Left ventricle myocardium inferior (tissue), 1 donor: ENCODE measurements at regions not wholly inside any gene's neighbourhood (a gene's known extent, or its start where the extent isn't known, plus 50 kb on each side); places are given as distances from the start of the nearest gene placed in this dataset.

Experiments
- DNase-seq: peaks from one replicate; pipeline ENCODE4 v3.0.0-alpha.2; 2020
- H3K27ac ChIP-seq: fragments of 200-600 bp; replicated peaks from 2 replicates; pipeline ENCODE4 v1.8.0; 2021
- H3K27me3 ChIP-seq: fragments of 200-600 bp; 2 replicates; pipeline ENCODE4 v1.8.0; 2021; ENCODE audit warnings: low read depth
- H3K36me3 ChIP-seq: fragments of 200-600 bp; 2 replicates; pipeline ENCODE4 v1.8.0; 2021
- H3K4me1 ChIP-seq: fragments of 200-600 bp; 2 replicates; pipeline ENCODE4 v1.8.0; 2021
- H3K4me3 ChIP-seq: fragments of 200-600 bp; 2 replicates; pipeline ENCODE4 v1.8.0; 2021; ENCODE audit warnings: mild to moderate bottlenecking, moderate library complexity
- H3K9me3 ChIP-seq: fragments of 200-600 bp; replicated peaks from 2 replicates; pipeline ENCODE4 v1.8.0; 2021
- CTCF ChIP-seq: fragments of 200-600 bp; IDR thresholded peaks from 2 replicates; pipeline ENCODE4 v1.8.0; 2021; ENCODE audit warnings: antibody characterized with exemption, mild to moderate bottlenecking, borderline replicate concordance
- intact Hi-C: fragments of 100-400 bp; cut with micrococcal nuclease; formaldehyde crosslinking; loops from one replicate; pipeline ENCODE4 v1.11.0; 2022
- donor health status: DM: no; HTN: yes; CAD: no; lungs with severe emphysema.

- no peak for DNase-seq
- Histone ChIP-seq H3K36me3 (no peaks in the 10 kb centered on the region), H3K9me3 (peaks cover 9% of the 10 kb centered on the region), H3K4me3 (no peak overlapping the region), H3K4me1 (no peaks in the 10 kb centered on the region), H3K27me3 (peaks cover 81% of the 10 kb centered on the region), H3K27ac (no peak overlapping the region)
- no peak for TF ChIP-seq CTCF
- intact Hi-C loops = no loop called here
Observed at GRCh38 chr17:79235808-79236207, 161.2 kb downstream of the ENGASE start.

GRCh38 chr17:79233916-79234551 is 159.4 kb downstream of the ENGASE start:
- no peaks in the 10 kb centered on the region for H3K36me3 ChIP-seq
- peaks cover 9% of the 10 kb centered on the region for H3K9me3 ChIP-seq
- no peak overlapping the region for H3K27ac ChIP-seq
- no peak for DNase-seq
- H3K4me1 ChIP-seq = no peaks in the 10 kb centered on the region
- H3K4me3 ChIP-seq = no peak overlapping the region
- TF ChIP-seq CTCF = no peak
- peaks cover 70% of the 10 kb centered on the region for H3K27me3 ChIP-seq
- intact Hi-C loops = no loop called here

DNA sequence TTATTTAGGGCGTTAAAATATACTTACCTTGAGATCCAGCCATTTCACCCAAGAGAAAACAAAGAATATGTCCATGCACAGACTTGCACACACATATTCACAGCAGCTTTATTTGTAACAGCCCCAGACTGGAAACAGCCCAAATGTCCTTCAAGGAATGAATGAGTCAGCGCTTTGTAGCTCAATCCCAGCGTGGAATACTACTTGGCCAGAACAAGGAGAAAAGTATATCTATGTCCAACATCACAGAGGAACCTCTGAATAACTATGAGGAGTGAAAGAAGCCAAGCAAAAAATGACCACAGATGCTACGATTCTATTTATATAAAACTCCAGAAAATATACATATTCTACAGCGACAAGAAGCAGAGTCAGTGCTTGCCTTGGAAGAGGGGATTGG is 158.3 kb downstream of the ENGASE start:
- H3K9me3 ChIP-seq = peaks cover 9% of the 10 kb centered on the region
- intact Hi-C loops = no loop called here
- peaks cover 69% of the 10 kb centered on the region for H3K27me3 ChIP-seq
- no peak overlapping the region for H3K27ac ChIP-seq
- no peak for TF ChIP-seq CTCF
- H3K4me3 ChIP-seq = no peak overlapping the region
- H3K36me3 ChIP-seq = no peaks in the 10 kb centered on the region
- no peaks in the 10 kb centered on the region for H3K4me1 ChIP-seq
- no peak for DNase-seq

- no peaks in the 10 kb centered on the region for H3K4me1 ChIP-seq
- no peak overlapping the region for H3K4me3 ChIP-seq
- peaks cover 69% of the 10 kb centered on the region for H3K27me3 ChIP-seq
- no peak for DNase-seq
- no peaks in the 10 kb centered on the region for H3K36me3 ChIP-seq
- intact Hi-C loops = no loop called here
- no peak overlapping the region for H3K27ac ChIP-seq
- no peak for TF ChIP-seq CTCF
- H3K9me3 ChIP-seq = peaks cover 9% of the 10 kb centered on the region
Observed at GRCh38 chr17:79231766-79232287, 157.2 kb downstream of the ENGASE start.

DNA sequence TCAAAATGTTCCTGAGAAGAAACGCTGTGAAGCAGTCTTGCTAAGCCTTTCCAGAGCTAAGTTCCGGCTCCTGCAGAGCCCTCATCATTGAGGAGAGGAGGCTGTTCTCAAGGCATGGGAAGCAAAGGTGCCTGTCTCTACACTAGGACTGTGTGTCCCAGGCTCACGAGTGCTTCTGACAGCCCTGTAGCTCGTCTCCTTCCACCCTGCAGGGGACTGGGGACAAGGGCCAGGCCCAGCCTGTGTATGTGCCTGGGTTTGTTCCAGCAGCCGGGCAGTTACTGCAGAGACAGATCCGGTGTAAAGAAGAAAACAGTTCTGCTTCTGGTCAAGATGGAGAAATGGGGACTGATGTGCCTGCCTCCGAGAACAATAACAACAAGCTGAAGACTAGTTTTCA is 156.0 kb downstream of the ENGASE start:
- TF ChIP-seq CTCF = no peak
- peaks cover 69% of the 10 kb centered on the region for H3K27me3 ChIP-seq
- H3K4me1 ChIP-seq = no peaks in the 10 kb centered on the region
- H3K4me3 ChIP-seq = no peak overlapping the region
- no peaks in the 10 kb centered on the region for H3K36me3 ChIP-seq
- H3K9me3 ChIP-seq = peaks cover 9% of the 10 kb centered on the region
- intact Hi-C loops = no loop called here
- H3K27ac ChIP-seq = no peak overlapping the region
- DNase-seq = no peak
